Lower lobe of right lung (tissue), 2 donors: ENCODE measurements at regions not wholly inside any gene's neighbourhood (a gene's known extent, or its start where the extent isn't known, plus 50 kb on each side); places are given as distances from the start of the nearest gene placed in this dataset.

Source experiments
- ATAC-seq, 2 donors: fragments of 200-7000 bp; cut with Tn5 transposase; one replicate each; pipeline ENCODE4 v1.9.1; 2020 to 2022; ENCODE audit warnings: mild to moderate bottlenecking in 2 of 2, moderate library complexity in 2 of 2
- DNase-seq: peaks from one replicate; pipeline ENCODE4 v3.0.0-alpha.2; 2020
- H3K27ac ChIP-seq: fragments of 200-600 bp; one replicate; pipeline ENCODE4 v1.8.0; 2022
- H3K27me3 ChIP-seq: fragments of 200-600 bp; one replicate; pipeline ENCODE4 v1.8.0; 2022; ENCODE audit warnings: low read depth
- H3K36me3 ChIP-seq: fragments of 200-600 bp; one replicate; pipeline ENCODE4 v1.8.0; 2022; ENCODE audit warnings: mild to moderate bottlenecking
- H3K4me1 ChIP-seq: fragments of 200-600 bp; one replicate; pipeline ENCODE4 v1.8.0; 2022
- H3K4me3 ChIP-seq: fragments of 200-600 bp; one replicate; pipeline ENCODE4 v1.8.0; 2022; ENCODE audit warnings: mild to moderate bottlenecking
- H3K9me3 ChIP-seq: fragments of 200-600 bp; one replicate; pipeline ENCODE4 v1.8.0; 2022
- intact Hi-C: fragments of 100-400 bp; cut with DNase I; formaldehyde crosslinking; loops from one replicate; pipeline ENCODE4 v1.11.0; 2022
- TF ChIP-seq, protein P1 (sequence below): fragments of 200-600 bp; IDR thresholded peaks from one replicate; pipeline ENCODE4 v1.8.0; 2022; ENCODE audit warnings: antibody characterized with exemption, mild to moderate bottlenecking
- donor health status: DM: no; HTN: yes; CAD: no; lungs with severe emphysema.

DNA sequence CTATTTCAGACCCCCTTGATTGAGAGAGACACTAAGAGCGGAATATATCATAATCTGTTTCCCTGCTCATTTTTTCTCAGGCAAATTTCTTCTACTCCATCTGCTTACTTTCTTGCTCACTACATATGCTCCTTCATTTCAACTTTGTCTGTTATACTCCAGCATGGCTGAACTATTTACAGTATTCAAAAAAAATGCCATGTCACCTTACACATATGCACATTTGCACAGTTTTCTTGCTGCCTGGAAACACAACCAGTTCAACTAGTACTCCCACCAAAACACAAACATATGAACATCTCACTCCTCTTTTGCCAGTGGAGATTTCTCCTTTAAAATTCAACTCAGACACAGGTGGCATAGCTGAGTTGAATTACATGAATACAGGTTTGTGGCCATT is 1142.1 kb upstream of the CADM2 start:
- H3K9me3 ChIP-seq, result no peaks in the 10 kb centered on the region
- ATAC-seq, result no peak
- no peaks in the 10 kb centered on the region for H3K36me3 ChIP-seq
- no peak overlapping the region for H3K27ac ChIP-seq
- no peak overlapping the region for H3K4me3 ChIP-seq
- no peak for DNase-seq
- intact Hi-C loops, result no loop called here
- no peaks in the 10 kb centered on the region for H3K4me1 ChIP-seq
- TF ChIP-seq, protein P1, sequence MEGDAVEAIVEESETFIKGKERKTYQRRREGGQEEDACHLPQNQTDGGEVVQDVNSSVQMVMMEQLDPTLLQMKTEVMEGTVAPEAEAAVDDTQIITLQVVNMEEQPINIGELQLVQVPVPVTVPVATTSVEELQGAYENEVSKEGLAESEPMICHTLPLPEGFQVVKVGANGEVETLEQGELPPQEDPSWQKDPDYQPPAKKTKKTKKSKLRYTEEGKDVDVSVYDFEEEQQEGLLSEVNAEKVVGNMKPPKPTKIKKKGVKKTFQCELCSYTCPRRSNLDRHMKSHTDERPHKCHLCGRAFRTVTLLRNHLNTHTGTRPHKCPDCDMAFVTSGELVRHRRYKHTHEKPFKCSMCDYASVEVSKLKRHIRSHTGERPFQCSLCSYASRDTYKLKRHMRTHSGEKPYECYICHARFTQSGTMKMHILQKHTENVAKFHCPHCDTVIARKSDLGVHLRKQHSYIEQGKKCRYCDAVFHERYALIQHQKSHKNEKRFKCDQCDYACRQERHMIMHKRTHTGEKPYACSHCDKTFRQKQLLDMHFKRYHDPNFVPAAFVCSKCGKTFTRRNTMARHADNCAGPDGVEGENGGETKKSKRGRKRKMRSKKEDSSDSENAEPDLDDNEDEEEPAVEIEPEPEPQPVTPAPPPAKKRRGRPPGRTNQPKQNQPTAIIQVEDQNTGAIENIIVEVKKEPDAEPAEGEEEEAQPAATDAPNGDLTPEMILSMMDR, result no peak
- no peaks in the 10 kb centered on the region for H3K27me3 ChIP-seq

GRCh38 chr3:83821506-83821905 is 1137.3 kb upstream of the CADM2 start:
- intact Hi-C loops, result no loop called here
- no peaks in the 10 kb centered on the region for H3K9me3 ChIP-seq
- no peaks in the 10 kb centered on the region for H3K4me1 ChIP-seq
- DNase-seq (no peak), ATAC-seq (no peak)
- no peaks in the 10 kb centered on the region for H3K36me3 ChIP-seq
- H3K27me3 ChIP-seq, result no peaks in the 10 kb centered on the region
- no peak overlapping the region for H3K4me3 ChIP-seq
- TF ChIP-seq, protein P1, result no peak
- H3K27ac ChIP-seq, result no peak overlapping the region

- intact Hi-C loops, result no loop called here
These were observed 1135.7 kb upstream of the CADM2 start for GRCh38 chr3:83823095-83823494.

DNA sequence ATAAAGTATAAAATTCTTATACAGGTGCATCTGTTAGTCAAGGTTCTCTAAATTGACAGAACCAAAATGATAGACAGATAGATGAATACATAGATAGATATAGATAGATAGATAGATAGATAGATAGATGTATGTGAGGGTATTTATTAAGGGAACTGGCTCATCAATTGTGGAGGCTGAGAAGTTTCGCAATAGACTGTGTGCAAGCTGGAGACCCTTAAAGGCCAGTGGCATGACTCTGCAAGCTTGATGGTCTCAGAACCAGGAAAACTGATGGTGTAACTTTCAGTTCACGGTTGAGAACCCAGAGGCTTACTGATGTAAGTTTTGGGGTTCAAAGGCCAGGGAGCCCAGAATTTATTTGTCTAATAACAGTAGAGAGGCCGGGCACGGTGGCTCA is 1123.7 kb upstream of the CADM2 start:
- Histone ChIP-seq H3K27ac (no peak overlapping the region), H3K36me3 (no peaks in the 10 kb centered on the region), H3K4me3 (no peak overlapping the region), H3K9me3 (no peaks in the 10 kb centered on the region), H3K4me1 (no peaks in the 10 kb centered on the region), H3K27me3 (no peaks in the 10 kb centered on the region)
- TF ChIP-seq, protein P1, result no peak
- DNase-seq (no peak), ATAC-seq (no peak)
- intact Hi-C loops, result no loop called here

More at GRCh38 chr3:83823095-83823494, 1135.7 kb upstream of the CADM2 start:
- TF ChIP-seq, protein P1, result no peak
- Histone ChIP-seq H3K4me3 (no peak overlapping the region), H3K9me3 (no peaks in the 10 kb centered on the region), H3K27me3 (no peaks in the 10 kb centered on the region), H3K27ac (no peak overlapping the region), H3K36me3 (no peaks in the 10 kb centered on the region), H3K4me1 (no peaks in the 10 kb centered on the region)
- ATAC-seq (no peak), DNase-seq (no peak)

DNA sequence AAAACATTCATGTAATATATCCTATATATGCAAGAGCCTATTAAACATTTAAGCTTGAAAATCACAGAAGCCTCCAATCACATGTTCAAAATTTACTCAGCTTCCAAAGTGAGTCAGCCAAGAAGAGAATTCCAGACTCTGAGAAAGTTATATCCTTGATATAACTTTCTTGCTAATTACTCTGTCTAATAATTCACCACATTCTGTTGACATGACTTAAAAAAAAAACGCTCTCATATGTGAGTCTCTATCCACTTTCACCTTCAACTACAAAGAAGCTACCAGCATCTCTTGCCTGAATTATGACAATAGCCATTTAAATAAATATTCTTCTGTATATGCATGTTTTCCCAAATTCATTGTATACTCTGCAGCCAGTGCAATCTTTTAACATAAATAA is 1116.3 kb upstream of the CADM2 start:
- DNase-seq (no peak), ATAC-seq (no peak)
- Histone ChIP-seq H3K27me3 (no peaks in the 10 kb centered on the region), H3K4me1 (no peaks in the 10 kb centered on the region), H3K4me3 (no peak overlapping the region), H3K9me3 (no peaks in the 10 kb centered on the region), H3K36me3 (no peaks in the 10 kb centered on the region), H3K27ac (no peak overlapping the region)
- TF ChIP-seq, protein P1, result no peak
- intact Hi-C loops, result no loop called here

DNA sequence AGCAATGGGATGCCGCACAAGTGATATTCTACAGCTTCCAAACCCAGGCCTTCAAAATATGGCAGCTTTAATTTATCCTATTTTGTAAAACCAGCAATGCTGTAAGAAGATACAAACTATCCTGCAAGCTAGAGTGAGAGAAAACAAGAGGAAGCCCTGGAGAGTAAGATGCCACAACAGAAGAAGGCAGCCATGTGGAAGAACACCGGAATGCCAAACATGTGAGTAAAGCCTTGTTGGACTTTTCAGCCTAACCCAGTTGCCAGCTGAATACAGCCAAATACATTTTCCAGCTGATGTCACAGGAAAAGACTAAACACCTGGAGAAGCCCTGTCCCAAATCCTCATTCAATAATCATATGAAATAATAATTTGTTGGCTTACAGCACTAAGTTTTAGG is 1115.1 kb upstream of the CADM2 start:
- no peak for ATAC-seq
- no peaks in the 10 kb centered on the region for H3K9me3 ChIP-seq
- H3K36me3 ChIP-seq, result no peaks in the 10 kb centered on the region
- intact Hi-C loops, result no loop called here
- H3K27ac ChIP-seq, result no peak overlapping the region
- TF ChIP-seq, protein P1, result no peak
- no peaks in the 10 kb centered on the region for H3K27me3 ChIP-seq
- no peak overlapping the region for H3K4me3 ChIP-seq
- DNase-seq, result no peak
- H3K4me1 ChIP-seq, result no peaks in the 10 kb centered on the region
